Adipocyte (in vitro differentiated cells): ENCODE measurements at regions not wholly inside any gene's neighbourhood (a gene's known extent, or its start where the extent isn't known, plus 50 kb on each side); places are given as distances from the start of the nearest gene placed in this dataset.

ENCODE experiments used
- DNase-seq: peaks from one replicate; pipeline ENCODE4 v3.0.0-alpha.2; 2015; ENCODE audit warnings: low read depth
- H3K27me3 ChIP-seq: replicated peaks from 2 replicates; pipeline ENCODE4 v1.7.0; 2013; ENCODE audit warnings: mild to moderate bottlenecking, low read length, moderate library complexity; ENCODE audit not compliant: control insufficient read depth, insufficient read depth
- H3K36me3 ChIP-seq: 2 replicates; pipeline ENCODE4 v1.7.0; 2013; ENCODE audit warnings: low read length, mild to moderate bottlenecking, moderate library complexity; ENCODE audit not compliant: control insufficient read depth, insufficient read depth, severe bottlenecking
- H3K4me1 ChIP-seq: 2 replicates; pipeline ENCODE4 v1.7.0; 2013; ENCODE audit warnings: mild to moderate bottlenecking, low read length, moderate library complexity; ENCODE audit not compliant: control insufficient read depth, insufficient read depth
- H3K4me3 ChIP-seq: 2 replicates; pipeline ENCODE4 v1.7.0; 2013; ENCODE audit warnings: mild to moderate bottlenecking, low read length, moderate library complexity
- H3K9ac ChIP-seq: 2 replicates; pipeline ENCODE4 v1.7.0; 2013; ENCODE audit warnings: mild to moderate bottlenecking, low read length, moderate library complexity
- H3K9me3 ChIP-seq: 2 replicates; pipeline ENCODE4 v1.7.0; 2013; ENCODE audit warnings: mild to moderate bottlenecking, low read length, moderate library complexity; ENCODE audit not compliant: control insufficient read depth

DNA sequence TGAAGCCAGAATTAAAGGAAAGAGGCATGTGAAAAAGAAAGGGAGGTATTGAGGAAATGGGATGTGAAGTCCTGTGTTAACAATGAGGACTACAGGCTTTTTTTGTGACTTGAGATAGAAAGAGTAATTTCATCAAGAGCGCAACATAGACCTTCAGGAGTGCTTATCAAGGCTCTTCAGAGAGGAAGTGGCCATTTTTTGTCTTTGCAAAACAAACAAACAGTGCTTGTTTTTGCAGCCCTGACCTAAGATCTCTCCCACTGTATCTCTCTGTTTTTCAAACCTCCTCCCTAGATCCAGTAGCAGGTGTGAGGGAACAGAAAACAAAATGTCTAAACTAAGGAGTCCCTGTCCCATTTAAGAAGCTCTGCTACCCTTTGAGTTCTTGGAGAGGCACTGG, 710.3 kb upstream of the MARCKS start:
- no peaks in the 10 kb centered on the region for H3K9me3 ChIP-seq

GRCh38 chr6:113147544-113147943, 709.6 kb upstream of the MARCKS start:
- peak; percentile 87 for DNase-seq
- no peaks in the 10 kb centered on the region for H3K27me3 ChIP-seq
- no peaks in the 10 kb centered on the region for H3K4me1 ChIP-seq
- no peaks in the 10 kb centered on the region for H3K36me3 ChIP-seq
- H3K9ac ChIP-seq: no peak overlapping the region
- no peak overlapping the region for H3K4me3 ChIP-seq
- H3K9me3 ChIP-seq: no peaks in the 10 kb centered on the region

More for the DNA sequence above, 710.3 kb upstream of the MARCKS start:
- Histone ChIP-seq H3K9ac (no peak overlapping the region), H3K36me3 (no peaks in the 10 kb centered on the region), H3K27me3 (no peaks in the 10 kb centered on the region), H3K4me1 (no peaks in the 10 kb centered on the region), H3K4me3 (no peak overlapping the region)
- no peak for DNase-seq

GRCh38 chr6:113148566-113148965, 708.6 kb upstream of the MARCKS start:
- no peaks in the 10 kb centered on the region for H3K27me3 ChIP-seq
- no peak overlapping the region for H3K9ac ChIP-seq
- H3K4me1 ChIP-seq: no peaks in the 10 kb centered on the region
- peak; percentile 24 for DNase-seq
- no peaks in the 10 kb centered on the region for H3K9me3 ChIP-seq
- H3K4me3 ChIP-seq: no peak overlapping the region
- no peaks in the 10 kb centered on the region for H3K36me3 ChIP-seq

DNA sequence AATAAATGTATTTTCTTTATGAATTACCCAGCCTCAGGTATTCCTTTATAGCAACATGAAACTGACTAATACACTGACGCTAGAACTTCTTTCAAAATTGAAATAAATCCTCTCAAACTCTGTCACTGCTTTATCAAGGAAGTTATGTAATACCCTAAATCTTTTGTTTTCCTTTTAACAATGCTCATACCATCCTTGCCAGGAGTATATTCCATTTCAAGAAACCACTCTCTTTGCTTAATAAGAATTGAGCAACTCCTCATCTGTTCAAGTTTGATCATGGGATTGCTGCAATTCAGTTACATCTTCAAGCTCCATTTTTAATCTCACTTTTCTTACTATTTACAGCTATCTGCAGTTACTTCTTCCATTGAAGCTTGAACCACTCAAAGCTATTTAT, 707.6 kb upstream of the MARCKS start:
- H3K9ac ChIP-seq: no peak overlapping the region
- no peaks in the 10 kb centered on the region for H3K4me1 ChIP-seq
- no peaks in the 10 kb centered on the region for H3K36me3 ChIP-seq
- no peak for DNase-seq
- no peaks in the 10 kb centered on the region for H3K27me3 ChIP-seq
- H3K4me3 ChIP-seq: no peak overlapping the region
- H3K9me3 ChIP-seq: no peaks in the 10 kb centered on the region

DNA sequence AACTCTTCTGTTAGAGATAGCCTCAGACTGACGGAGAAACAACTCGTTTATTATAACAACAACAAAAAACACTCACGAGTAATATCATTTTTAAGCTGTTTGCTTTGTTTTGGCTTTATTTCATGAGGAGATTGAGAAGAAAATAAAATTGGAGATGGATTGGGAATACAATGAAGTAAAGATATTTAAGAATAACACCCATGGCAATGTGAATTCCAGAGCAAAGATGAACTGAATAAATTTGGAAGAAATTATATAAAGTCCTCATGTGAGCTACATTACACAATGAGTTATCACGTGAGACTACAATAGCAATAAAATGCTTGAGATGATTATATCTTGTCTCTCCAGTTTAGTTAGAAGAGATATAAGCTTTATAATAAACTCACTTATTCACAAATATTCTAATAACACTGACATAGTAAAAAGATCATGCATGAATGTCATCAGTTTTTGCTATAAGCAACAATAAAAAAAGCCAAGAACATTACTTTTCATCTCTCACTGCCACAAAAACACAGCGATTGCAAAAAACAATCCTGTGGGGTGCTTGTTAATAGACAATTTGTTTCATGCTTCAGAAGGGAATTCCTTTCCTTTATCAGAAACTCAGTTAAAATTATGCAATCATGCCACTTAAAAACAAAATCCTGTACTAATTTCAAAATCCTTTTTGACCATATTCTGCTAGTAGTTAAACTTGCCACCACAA, 696.7 kb upstream of the MARCKS start:
- peak overlapping the region; percentile 38 for H3K4me3 ChIP-seq
- no peaks in the 10 kb centered on the region for H3K9me3 ChIP-seq
- H3K9ac ChIP-seq: peak overlapping the region; percentile 8
- peak; percentile 34 for DNase-seq
- H3K4me1 ChIP-seq: peaks cover 16% of the 10 kb centered on the region
- no peaks in the 10 kb centered on the region for H3K27me3 ChIP-seq
- no peaks in the 10 kb centered on the region for H3K36me3 ChIP-seq

GRCh38 chr6:113161018-113161315, 696.2 kb upstream of the MARCKS start:
- Histone ChIP-seq H3K4me1 (peaks cover 16% of the 10 kb centered on the region), H3K27me3 (no peaks in the 10 kb centered on the region), H3K9me3 (no peaks in the 10 kb centered on the region), H3K36me3 (no peaks in the 10 kb centered on the region), H3K4me3 (no peak overlapping the region), H3K9ac (no peak overlapping the region)
- DNase-seq: no peak

DNA sequence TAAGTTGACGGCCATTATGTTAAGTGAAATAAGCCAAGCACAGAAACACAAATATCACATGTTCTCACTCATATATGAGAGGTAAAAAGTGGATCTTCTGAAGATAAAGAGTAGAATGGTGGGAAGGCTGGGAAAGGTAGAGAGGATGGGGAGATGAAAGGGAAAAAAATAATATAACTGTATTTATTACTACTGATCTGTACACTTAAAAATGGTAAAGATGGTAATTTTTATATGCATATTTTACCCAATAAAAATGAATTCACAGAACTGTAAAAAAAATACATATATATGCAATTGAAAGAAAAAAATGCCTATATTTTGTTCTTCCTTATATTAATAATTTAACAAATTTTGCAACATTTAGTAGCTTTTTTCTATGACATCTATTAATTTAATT, 694.4 kb upstream of the MARCKS start:
- Histone ChIP-seq H3K4me3 (no peak overlapping the region), H3K9ac (no peak overlapping the region)
- no peak for DNase-seq

DNA sequence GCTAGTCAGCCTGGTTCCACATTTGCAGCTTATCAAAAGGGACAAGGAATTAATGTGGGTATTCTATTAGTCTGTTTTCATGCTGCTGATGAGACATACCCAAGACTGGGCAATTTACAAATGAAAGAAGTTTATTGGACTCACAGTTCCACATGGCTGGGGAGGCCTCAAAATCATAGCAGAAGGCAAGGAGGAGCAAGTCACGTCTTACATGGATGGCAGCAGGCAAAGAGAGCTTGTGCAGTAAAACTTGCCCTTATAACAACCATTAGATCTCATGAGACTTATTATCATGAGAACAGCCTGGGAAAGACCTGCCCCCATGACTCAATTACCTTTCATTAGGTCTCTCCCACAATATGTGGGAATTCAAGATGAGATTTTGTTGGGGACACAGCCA, 689.1 kb upstream of the MARCKS start:
- DNase-seq: no peak

More for the DNA sequence above, 694.4 kb upstream of the MARCKS start:
- no peaks in the 10 kb centered on the region for H3K9me3 ChIP-seq
- no peaks in the 10 kb centered on the region for H3K27me3 ChIP-seq
- H3K4me1 ChIP-seq: peaks cover 16% of the 10 kb centered on the region
- H3K36me3 ChIP-seq: no peaks in the 10 kb centered on the region

DNA sequence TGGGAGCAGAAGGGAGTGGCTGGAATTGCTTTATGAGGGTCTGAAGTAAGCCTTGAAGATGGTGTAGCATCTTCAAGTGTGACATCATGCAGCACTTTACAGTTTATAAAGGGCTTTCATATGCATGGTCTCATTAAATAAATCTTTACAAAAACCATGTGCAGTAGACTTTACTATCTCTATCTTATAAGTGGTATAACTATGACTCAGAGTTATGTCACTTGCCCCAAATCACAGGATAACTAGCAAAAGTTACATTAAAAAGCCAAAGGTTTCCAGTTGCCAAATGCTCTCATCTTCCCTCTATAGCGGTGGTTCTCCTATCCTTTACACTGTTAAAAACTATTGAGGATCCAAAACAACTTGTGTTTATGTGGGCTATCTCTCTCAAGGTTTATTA, 687.7 kb upstream of the MARCKS start:
- no peaks in the 10 kb centered on the region for H3K27me3 ChIP-seq
- H3K4me3 ChIP-seq: no peak overlapping the region
- H3K9me3 ChIP-seq: no peaks in the 10 kb centered on the region
- H3K9ac ChIP-seq: no peak overlapping the region
- H3K36me3 ChIP-seq: no peaks in the 10 kb centered on the region
- DNase-seq: no peak
- peaks cover 13% of the 10 kb centered on the region for H3K4me1 ChIP-seq

More for the DNA sequence above, 689.1 kb upstream of the MARCKS start:
- H3K9ac ChIP-seq: no peak overlapping the region
- H3K27me3 ChIP-seq: no peaks in the 10 kb centered on the region
- peaks cover 13% of the 10 kb centered on the region for H3K4me1 ChIP-seq
- no peaks in the 10 kb centered on the region for H3K9me3 ChIP-seq
- no peak overlapping the region for H3K4me3 ChIP-seq
- H3K36me3 ChIP-seq: no peaks in the 10 kb centered on the region

DNA sequence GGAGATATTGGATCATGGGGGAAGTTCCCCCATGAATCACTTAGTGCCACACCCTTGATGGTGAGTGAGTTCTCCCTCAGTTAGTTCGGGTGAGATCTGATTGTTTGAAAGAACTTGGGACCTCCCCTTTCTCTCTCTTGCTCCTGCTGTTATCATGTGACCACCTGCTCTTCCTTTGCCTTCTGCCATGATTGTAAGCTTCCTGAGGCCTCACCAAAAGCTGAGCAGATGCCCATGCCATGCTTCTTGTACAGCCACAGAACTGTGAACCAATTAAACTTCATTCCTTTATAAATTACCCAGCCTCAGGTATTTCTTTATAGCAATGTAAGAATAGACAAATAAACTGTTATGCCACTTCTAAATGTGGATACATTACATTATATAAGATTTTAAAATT, 686.7 kb upstream of the MARCKS start:
- no peak for DNase-seq
- no peaks in the 10 kb centered on the region for H3K9me3 ChIP-seq

DNA sequence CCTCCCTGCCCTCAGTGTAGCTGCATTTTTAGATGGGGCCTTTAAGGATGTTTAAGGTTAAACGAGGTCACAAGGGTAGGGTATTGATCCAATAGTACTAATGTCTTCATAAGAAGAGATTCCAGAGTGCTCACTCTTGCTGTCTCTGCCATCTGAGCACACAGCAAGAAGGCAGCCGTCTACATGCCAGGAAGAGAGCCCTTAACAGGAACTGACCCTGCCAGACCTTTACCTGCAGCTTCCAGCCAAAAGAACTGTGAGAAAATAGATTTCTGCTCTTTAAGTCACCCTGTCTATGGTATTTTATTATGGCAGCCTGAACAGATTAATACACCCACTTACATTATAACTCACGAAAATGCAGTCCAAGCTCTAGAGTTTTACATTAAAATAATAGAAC, 685.3 kb upstream of the MARCKS start:
- Histone ChIP-seq H3K4me1 (peaks cover 13% of the 10 kb centered on the region), H3K9me3 (no peaks in the 10 kb centered on the region), H3K36me3 (no peaks in the 10 kb centered on the region), H3K9ac (no peak overlapping the region), H3K27me3 (no peaks in the 10 kb centered on the region), H3K4me3 (no peak overlapping the region)
- no peak for DNase-seq

More for the DNA sequence above, 686.7 kb upstream of the MARCKS start:
- Histone ChIP-seq H3K36me3 (no peaks in the 10 kb centered on the region), H3K27me3 (no peaks in the 10 kb centered on the region), H3K4me3 (no peak overlapping the region), H3K4me1 (peaks cover 13% of the 10 kb centered on the region), H3K9ac (no peak overlapping the region)

DNA sequence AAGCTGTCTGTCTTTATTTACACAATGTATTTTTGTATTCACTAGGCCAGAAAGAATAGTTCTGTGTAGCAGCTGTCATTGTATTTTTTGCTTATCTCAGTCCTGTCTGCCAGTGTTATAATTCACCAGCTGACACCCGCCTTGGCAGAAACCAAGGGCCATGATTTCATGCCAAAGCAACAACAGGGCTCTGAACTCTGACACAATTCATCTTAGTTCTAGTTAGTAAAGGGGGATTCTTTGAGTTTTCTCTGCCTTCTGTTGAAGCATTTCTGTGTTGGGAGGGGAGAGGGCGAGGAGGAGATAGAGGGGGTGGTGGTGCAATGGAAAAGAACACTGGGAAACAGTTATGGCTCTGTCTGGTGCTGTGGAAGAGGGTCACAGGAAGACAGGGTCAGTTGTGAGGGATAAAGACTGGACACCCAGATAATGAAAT, 684.6 kb upstream of the MARCKS start:
- H3K4me3 ChIP-seq: no peak overlapping the region
- H3K4me1 ChIP-seq: peaks cover 13% of the 10 kb centered on the region
- DNase-seq: peak; percentile 24
- no peaks in the 10 kb centered on the region for H3K9me3 ChIP-seq
- H3K27me3 ChIP-seq: no peaks in the 10 kb centered on the region
- H3K36me3 ChIP-seq: no peaks in the 10 kb centered on the region
- no peak overlapping the region for H3K9ac ChIP-seq
